ENCODE measurements at regions not wholly inside any gene's neighbourhood (a gene's known extent, or its start where the extent isn't known, plus 50 kb on each side); places are given as distances from the start of the nearest gene placed in this dataset.

DNA sequence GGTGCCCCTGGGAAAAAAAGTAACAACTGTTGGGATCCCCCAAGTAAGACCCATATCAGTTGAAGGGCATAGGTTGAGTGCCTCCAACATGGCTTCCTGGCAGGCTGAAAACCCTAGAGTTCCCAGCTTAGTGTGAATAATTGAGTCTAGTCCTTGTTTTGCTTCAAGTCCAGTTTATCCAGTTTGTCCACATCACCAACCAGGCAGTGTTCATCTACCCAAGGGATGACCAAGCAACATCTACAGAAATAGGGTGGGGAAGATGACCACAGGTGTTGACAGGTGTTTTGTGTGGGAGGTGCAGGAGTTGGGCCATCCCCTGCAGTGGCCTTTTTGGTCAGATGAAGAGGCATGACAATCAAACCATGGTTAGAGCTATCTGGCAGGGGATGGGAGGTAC lies 54.3 kb upstream of the ERO1B start:
- TF ChIP-seq POLR2A (IDR thresholded peaks at IDR 0.05), result no peak
- TF ChIP-seq POLR2AphosphoS5 (IDR thresholded peaks at IDR 0.05), result no peak
- TF ChIP-seq, protein P1, sequence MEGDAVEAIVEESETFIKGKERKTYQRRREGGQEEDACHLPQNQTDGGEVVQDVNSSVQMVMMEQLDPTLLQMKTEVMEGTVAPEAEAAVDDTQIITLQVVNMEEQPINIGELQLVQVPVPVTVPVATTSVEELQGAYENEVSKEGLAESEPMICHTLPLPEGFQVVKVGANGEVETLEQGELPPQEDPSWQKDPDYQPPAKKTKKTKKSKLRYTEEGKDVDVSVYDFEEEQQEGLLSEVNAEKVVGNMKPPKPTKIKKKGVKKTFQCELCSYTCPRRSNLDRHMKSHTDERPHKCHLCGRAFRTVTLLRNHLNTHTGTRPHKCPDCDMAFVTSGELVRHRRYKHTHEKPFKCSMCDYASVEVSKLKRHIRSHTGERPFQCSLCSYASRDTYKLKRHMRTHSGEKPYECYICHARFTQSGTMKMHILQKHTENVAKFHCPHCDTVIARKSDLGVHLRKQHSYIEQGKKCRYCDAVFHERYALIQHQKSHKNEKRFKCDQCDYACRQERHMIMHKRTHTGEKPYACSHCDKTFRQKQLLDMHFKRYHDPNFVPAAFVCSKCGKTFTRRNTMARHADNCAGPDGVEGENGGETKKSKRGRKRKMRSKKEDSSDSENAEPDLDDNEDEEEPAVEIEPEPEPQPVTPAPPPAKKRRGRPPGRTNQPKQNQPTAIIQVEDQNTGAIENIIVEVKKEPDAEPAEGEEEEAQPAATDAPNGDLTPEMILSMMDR (IDR thresholded peaks at IDR 0.05), result no peak

All from prostate gland (tissue), 2 donors.